Fibroblast of mammary gland (primary cell): ENCODE measurements at regions not wholly inside any gene's neighbourhood (a gene's known extent, or its start where the extent isn't known, plus 50 kb on each side); places are given as distances from the start of the nearest gene placed in this dataset.

Source experiments
- DNase-seq: peaks from one replicate; pipeline ENCODE4 v3.0.0-alpha.2; 2010; ENCODE audit warnings: low read depth
- H3K4me3 ChIP-seq: 2 replicates; pipeline ENCODE4 v1.5.1; 2011; ENCODE audit warnings: low read depth, mild to moderate bottlenecking, low read length, moderate library complexity; ENCODE audit not compliant: control insufficient read depth
- CTCF ChIP-seq: conservative IDR thresholded peaks from 2 replicates; pipeline ENCODE4 v1.5.1; 2011; ENCODE audit warnings: low read depth, low read length, inconsistent platforms; ENCODE audit not compliant: control insufficient read depth, insufficient read depth

GRCh38 chr6:147639279-147639678 is 130.8 kb downstream of the SAMD5 start:
- TF ChIP-seq CTCF: no peak
- DNase-seq: no peak
- no peak overlapping the region for H3K4me3 ChIP-seq

- H3K4me3 ChIP-seq: no peak overlapping the region
- DNase-seq: no peak
- no peak for TF ChIP-seq CTCF
Observed at GRCh38 chr6:147640606-147641005, 132.1 kb downstream of the SAMD5 start.

- TF ChIP-seq CTCF: no peak
- DNase-seq: no peak
- H3K4me3 ChIP-seq: no peak overlapping the region
Observed at GRCh38 chr6:147641511-147641910, 133.0 kb downstream of the SAMD5 start.

GRCh38 chr6:147642458-147642857 is 134.0 kb downstream of the SAMD5 start:
- DNase-seq: no peak
- TF ChIP-seq CTCF: no peak
- H3K4me3 ChIP-seq: no peak overlapping the region

- TF ChIP-seq CTCF: no peak
- DNase-seq: no peak
- H3K4me3 ChIP-seq: no peak overlapping the region
Observed at GRCh38 chr6:147643341-147644200, 135.1 kb downstream of the SAMD5 start.

- no peak overlapping the region for H3K4me3 ChIP-seq
- DNase-seq: no peak
- no peak for TF ChIP-seq CTCF
Observed at GRCh38 chr6:147648916-147649315, 140.4 kb downstream of the SAMD5 start.
